Large intestine (tissue), 3 donors: ENCODE measurements at regions not wholly inside any gene's neighbourhood (a gene's known extent, or its start where the extent isn't known, plus 50 kb on each side); places are given as distances from the start of the nearest gene placed in this dataset.

Source experiments
- DNase-seq, 2 donors: peaks; one replicate each; pipeline versions ENCODE4 v3.0.0 to v3.0.0-alpha.2; 2013
- H3K27ac ChIP-seq: one replicate; pipeline ENCODE4 v1.5.1; 2013; ENCODE audit warnings: low read length
- H3K27me3 ChIP-seq: 2 replicates; pipeline ENCODE4 v1.6.1; 2013; ENCODE audit warnings: low read length; ENCODE audit not compliant: control insufficient read depth, insufficient read depth
- H3K36me3 ChIP-seq: 2 replicates; pipeline ENCODE4 v1.6.1; 2013; ENCODE audit warnings: low read length; ENCODE audit not compliant: control insufficient read depth, insufficient read depth
- H3K4me1 ChIP-seq: one replicate; pipeline ENCODE4 v1.6.1; 2013; ENCODE audit warnings: low read length; ENCODE audit not compliant: control insufficient read depth, insufficient read depth
- H3K4me3 ChIP-seq: one replicate; pipeline ENCODE4 v1.5.1; 2013; ENCODE audit warnings: low read length
- H3K9me3 ChIP-seq: one replicate; pipeline ENCODE4 v1.6.1; 2013; ENCODE audit warnings: mild to moderate bottlenecking, low read depth, low read length, moderate library complexity; ENCODE audit not compliant: control insufficient read depth
- WGBS: methylation state at CpG from one replicate; pipeline ENCODE4 v1.1.5; 2013; ENCODE audit warnings: low lambda C conversion rate; ENCODE audit not compliant: insufficient coverage; 5-methylcytosine and 5-hydroxymethylcytosine counted together

DNA sequence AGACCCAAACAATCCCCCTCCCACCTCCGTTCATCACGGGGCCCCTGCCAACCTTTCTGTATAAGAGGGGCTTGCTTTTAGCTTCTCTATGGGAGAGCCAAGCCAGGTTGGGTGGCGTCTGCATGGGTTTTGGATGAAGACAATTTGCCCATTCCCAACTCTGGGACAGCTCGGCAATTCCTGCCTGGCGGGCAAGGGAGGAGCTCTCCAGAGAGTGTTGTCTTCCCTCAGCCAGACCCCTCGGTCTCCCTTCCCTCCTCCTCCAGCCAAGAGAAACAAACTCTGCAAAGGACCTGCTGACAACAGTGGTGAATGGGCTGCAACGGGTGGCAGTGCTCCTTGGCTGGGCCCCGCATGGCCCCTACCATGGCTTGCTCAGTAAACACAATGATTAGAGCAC is 267.2 kb upstream of the HDAC4 start:
- Histone ChIP-seq H3K4me3 (no peak overlapping the region), H3K27me3 (peaks cover 2% of the 10 kb centered on the region), H3K9me3 (no peaks in the 10 kb centered on the region), H3K36me3 (no peaks in the 10 kb centered on the region), H3K4me1 (no peaks in the 10 kb centered on the region), H3K27ac (no peak overlapping the region)
- DNase-seq, result no peak
- no CpG with 5 or more reads among the region's 8 CpGs for whole genome bisulfite sequencing

DNA sequence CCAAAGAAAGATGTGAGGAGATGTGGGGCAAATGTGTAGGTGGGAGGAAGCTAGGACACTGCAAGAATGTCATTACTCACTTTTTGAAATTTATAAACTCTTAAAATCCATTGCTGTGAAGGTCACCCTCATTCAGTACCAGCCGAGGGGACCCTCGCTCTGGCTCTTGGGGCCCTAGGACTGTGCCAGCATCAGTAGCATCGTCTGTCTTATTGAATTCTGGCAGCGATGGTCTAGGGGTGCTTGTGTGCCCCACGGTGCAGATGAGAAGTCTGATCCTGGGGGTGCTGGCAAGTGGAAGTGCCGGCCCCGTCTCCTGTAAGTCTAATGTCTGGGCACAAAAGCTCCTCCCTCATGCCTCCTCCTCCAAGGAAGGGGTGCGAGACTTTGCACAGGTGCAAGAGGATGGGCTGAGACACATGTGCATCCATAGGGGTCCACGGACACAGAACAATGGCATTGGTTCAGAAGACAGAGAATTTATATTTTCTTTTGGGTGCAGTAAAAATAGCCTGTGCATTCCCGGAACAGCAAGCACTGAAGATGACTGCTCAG is 266.7 kb upstream of the HDAC4 start:
- 67% methylated on average over 1 of the region's 10 CpGs for WGBS
- DNase-seq, result no peak
- no peak overlapping the region for H3K4me3 ChIP-seq

DNA sequence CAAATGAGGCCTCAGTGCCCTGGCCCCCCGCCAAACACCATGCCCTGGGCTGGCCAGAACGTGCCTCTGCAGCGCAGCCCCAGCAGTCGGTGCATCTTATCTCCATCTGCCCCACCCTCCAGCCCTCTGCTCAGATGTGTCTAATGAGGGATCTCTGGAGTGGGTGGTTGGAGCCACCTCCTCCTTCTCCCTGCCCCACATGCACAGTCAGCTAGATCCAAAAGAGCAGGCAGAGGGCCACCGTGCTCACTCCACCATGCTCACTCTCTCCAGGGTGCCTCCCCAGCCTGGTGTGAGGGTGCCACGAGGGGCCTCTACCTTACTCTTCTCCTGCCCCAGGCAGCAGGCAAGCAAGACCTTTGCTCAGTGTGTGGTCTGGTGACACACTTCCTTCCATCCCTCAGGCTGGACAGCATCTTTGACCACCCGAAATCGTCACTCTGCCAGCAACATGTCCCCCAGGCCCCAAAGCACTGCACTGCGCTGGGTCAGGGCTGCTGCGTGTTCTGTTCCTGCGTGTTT is 266.1 kb upstream of the HDAC4 start:
- Histone ChIP-seq H3K4me3 (no peak overlapping the region), H3K27ac (no peak overlapping the region), H3K9me3 (no peaks in the 10 kb centered on the region), H3K36me3 (no peaks in the 10 kb centered on the region), H3K4me1 (no peaks in the 10 kb centered on the region), H3K27me3 (peaks cover 11% of the 10 kb centered on the region)
- WGBS, result 67% methylated on average over 1 of the region's 11 CpGs
- DNase-seq, result no peak

More for the DNA sequence above, 266.7 kb upstream of the HDAC4 start:
- Histone ChIP-seq H3K4me1 (no peaks in the 10 kb centered on the region), H3K27me3 (peaks cover 5% of the 10 kb centered on the region), H3K36me3 (no peaks in the 10 kb centered on the region), H3K9me3 (no peaks in the 10 kb centered on the region), H3K27ac (no peak overlapping the region)

DNA sequence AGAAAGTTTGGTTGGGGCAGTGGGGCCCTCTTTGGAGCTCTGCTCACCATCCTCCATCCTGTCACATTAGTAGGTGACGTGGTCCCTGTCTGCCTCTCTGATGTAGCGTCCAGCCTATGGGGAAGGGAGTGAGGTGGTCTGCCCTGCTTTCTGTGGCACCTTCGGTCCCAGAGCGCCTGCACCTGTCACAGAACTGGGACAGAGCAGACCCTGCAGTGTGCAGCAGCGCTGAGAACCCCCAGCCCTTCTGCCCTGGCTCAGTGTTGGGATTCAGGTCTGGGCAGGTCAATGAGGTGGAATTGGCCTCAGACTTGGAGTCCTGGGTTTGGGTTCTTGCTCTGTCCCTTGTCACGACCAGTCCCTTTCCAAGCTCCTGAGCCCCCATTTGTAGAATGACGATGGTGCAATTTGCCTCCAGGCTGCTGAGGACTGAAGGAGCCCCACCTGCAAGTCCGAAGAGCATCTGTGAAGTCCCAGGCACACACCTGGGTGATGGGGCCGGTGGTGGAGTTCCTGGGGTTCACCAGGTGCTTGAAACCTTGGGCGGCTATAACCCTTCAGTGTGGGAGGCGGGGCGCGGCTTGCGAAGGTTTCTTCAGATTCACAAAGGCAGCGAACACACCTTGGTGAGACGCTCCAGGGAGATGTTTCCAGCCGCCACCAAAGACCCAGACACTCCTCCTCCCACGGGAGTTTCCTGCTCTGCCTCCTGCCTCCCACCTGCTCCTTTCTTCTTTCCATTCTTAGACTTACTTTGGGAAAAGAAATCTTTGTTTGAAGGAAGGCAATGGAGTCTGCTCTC is 265.4 kb upstream of the HDAC4 start:
- no peak for DNase-seq
- Histone ChIP-seq H3K36me3 (no peaks in the 10 kb centered on the region), H3K4me3 (no peak overlapping the region), H3K27ac (no peak overlapping the region), H3K27me3 (peaks cover 17% of the 10 kb centered on the region), H3K9me3 (no peaks in the 10 kb centered on the region), H3K4me1 (no peaks in the 10 kb centered on the region)
- no CpG with 5 or more reads among the region's 18 CpGs for WGBS

DNA sequence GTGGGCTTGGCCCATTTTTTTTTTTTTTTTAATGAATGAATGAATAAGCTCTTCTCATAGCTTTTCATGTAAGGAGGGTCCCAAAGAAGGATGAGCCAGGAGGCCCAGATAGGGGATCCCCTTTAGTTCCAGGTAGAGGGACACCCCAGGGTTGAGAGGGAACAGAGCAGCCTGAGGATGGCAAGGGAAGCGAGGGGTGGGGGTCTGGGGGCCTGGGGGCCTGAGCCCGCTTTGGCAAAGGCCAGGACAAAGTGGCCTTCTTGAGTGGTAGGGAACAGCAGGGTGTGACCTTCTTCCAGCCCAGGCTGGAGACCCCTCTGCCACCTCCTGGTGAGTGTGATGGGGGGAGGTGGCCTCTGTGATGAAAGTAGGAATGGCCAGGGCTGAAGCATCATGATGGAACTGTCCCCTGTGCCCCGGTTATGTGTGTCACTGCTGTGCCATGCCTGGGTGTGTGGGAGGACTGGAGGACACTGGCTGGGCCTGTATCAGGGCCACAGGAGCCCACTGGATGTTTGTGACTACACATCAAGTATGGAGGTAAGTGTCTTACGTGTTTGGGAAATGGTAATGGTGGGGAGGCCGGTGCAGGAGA is 263.5 kb upstream of the HDAC4 start:
- peaks cover 19% of the 10 kb centered on the region for H3K27me3 ChIP-seq
- no peak overlapping the region for H3K4me3 ChIP-seq
- H3K27ac ChIP-seq, result no peak overlapping the region
- no peaks in the 10 kb centered on the region for H3K4me1 ChIP-seq
- no peaks in the 10 kb centered on the region for H3K36me3 ChIP-seq
- H3K9me3 ChIP-seq, result no peaks in the 10 kb centered on the region
- no peak for DNase-seq
- no CpG with 5 or more reads among the region's 5 CpGs for WGBS

DNA sequence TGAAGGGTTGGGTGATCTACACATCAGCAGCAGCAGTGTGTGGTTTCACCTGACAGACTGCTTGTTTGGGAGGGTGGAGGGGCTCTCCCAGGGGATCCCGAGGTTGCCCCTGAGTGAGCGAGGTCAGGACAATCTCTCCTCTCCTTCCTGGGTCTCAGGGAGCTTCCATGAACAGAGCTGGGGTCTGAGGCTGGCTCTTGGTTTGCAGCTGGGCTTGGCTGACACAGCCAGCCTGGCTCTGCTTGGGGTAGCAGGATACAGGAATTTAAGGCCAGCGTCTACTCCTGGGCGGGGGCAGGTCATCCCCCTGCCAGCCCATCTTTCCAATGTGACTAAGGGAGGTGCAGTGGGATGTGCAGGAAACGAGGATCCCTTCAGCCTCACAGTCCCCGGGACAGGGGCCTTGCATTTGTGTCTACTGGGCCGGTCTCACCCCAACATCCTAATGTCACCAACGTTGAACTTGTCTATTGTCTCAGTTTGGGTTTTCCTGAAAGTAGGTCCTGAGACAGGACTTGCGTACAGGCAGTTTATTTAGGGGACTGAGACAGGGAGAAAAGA is 262.6 kb upstream of the HDAC4 start:
- no peaks in the 10 kb centered on the region for H3K4me1 ChIP-seq
- WGBS, result 100% methylated on average over 1 of the region's 9 CpGs
- H3K27ac ChIP-seq, result no peak overlapping the region
- H3K9me3 ChIP-seq, result no peaks in the 10 kb centered on the region
- H3K36me3 ChIP-seq, result no peaks in the 10 kb centered on the region
- H3K27me3 ChIP-seq, result peaks cover 19% of the 10 kb centered on the region
- no peak overlapping the region for H3K4me3 ChIP-seq
- DNase-seq, result no peak

DNA sequence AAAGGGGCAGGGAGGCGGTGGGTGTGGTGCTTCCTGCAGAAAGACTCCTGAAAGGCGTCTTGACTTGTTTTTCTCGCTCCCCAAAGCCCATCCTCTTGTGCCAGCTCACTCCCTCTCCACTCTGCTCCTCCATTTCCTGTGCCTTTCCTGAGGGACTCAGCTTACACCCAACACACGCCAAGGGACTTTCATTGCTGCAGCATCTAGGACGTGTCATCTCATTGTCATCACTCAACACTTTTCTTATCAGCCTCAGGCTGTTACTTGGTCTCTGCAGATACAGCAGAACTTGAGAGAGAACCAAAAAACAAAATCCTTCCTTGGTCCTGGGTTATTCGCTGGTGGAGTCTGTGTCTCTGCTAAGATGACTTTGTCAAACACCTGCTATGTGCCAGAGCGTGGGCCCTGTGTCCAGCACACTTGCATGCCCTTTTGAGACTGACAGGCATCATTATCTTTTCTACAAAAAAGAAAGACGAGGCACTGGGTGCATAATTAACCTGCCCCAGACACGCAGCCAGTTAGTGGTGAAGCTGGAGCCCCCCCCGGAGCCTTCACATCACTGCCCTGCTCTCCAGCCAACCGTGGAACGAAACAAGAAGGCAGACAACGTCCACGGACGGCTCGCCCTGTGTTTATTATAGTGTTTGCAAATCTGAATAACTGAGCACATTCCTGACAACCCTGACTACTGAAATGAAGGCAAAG is 261.7 kb upstream of the HDAC4 start:
- Histone ChIP-seq H3K9me3 (no peaks in the 10 kb centered on the region), H3K27me3 (peaks cover 19% of the 10 kb centered on the region), H3K4me3 (no peak overlapping the region), H3K4me1 (no peaks in the 10 kb centered on the region), H3K36me3 (no peaks in the 10 kb centered on the region), H3K27ac (no peak overlapping the region)
- WGBS, result no CpG with 5 or more reads among the region's 16 CpGs
- no peak for DNase-seq

DNA sequence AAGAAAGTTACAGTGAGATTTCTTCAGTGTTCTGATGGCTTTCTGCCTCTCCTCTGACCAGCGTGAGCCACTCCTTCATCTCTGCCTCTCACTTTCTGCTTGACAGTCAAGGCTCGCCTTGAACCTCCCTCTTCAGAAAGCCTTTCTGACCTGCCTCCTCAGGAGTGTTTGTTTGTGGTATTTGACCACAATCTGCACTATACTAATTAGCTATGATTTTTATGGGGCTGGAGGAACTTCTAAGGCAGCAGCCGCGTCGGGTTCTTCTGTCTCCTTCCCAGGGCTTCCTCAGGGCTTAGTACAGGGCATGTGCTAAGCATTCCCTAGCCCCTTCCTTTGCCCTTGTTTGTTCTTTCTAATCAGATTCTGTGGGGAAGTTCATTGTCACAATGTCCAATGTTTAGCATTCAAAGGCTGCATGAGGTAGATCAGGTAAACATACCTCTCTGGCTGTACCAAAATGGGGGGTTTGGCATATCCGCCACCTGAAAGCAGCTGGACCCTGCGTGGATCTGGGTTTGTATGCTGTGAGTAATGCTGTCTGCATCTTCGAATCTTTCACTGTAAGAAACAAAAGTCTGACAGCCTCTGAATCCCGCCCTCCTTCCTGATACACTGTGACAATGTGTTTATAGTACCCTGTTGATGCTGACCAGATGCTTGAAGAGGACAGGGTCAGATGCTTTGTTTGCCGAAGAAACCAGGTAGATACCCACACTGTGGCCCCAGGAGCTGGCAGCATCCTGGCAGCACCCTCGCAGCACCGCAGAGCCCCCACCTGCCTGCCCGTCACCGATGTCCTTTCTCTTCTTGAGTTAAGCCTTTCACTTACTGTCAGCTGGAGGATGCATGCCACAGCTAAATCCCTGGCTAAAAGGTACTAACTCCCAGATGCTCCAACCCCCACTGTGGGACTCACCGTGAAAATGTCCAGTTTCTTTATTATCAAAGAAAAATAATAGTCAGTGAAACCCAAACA is 260.8 kb upstream of the HDAC4 start:
- H3K4me3 ChIP-seq, result no peak overlapping the region
- no peak overlapping the region for H3K27ac ChIP-seq
- no peaks in the 10 kb centered on the region for H3K9me3 ChIP-seq
- DNase-seq, result no peak
- WGBS, result 40% methylated on average over 1 of the region's 15 CpGs
- H3K27me3 ChIP-seq, result peaks cover 20% of the 10 kb centered on the region
- no peaks in the 10 kb centered on the region for H3K4me1 ChIP-seq
- no peaks in the 10 kb centered on the region for H3K36me3 ChIP-seq

DNA sequence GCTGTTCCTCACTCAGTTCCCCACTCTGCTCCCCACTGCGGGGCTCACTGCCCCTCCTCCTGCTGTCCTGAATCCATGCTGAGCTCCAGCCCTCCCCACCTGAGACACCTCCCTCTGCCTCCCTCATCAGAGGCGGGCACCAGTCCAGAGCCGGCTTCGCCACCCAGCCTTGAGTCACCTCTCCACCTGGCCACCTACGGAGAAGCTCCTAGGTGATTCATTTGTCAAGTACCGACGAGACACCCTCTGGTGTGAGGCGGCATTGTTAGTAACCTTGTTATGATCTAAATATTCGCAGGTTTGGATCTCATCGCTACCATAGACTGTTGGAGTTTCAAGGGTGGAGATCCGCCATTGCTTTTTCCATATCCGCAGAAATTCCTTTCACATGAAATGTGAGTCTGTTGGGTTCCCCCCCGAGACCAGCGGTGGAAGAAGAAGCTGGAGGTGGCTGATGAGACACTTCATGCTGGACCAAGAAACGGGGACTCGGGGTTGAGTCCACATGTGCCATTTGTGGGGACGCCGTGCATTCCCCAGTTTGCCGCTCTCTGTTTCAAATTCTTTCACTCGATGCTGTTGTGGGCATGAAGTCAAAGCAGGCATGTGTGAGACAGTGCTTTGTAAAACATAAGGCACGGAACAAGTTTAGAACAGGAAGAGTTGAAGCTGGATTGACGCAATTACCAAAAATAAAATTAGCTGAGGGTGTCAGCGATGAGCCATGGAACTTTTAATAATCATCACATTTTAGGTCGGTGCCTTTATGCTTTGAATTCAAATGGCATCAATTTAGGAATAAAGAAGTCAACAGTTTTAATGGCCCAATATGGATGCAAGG is 259.8 kb upstream of the HDAC4 start:
- H3K4me1 ChIP-seq, result no peaks in the 10 kb centered on the region
- H3K27me3 ChIP-seq, result peaks cover 21% of the 10 kb centered on the region
- no CpG with 5 or more reads among the region's 24 CpGs for WGBS
- no peak for DNase-seq
- no peak overlapping the region for H3K4me3 ChIP-seq
- no peak overlapping the region for H3K27ac ChIP-seq
- no peaks in the 10 kb centered on the region for H3K9me3 ChIP-seq
- H3K36me3 ChIP-seq, result no peaks in the 10 kb centered on the region
